Hepatocyte (in vitro differentiated cells): ENCODE measurements at regions not wholly inside any gene's neighbourhood (a gene's known extent, or its start where the extent isn't known, plus 50 kb on each side); places are given as distances from the start of the nearest gene placed in this dataset.

Source experiments
- EZH2 ChIP-seq: fragments of 200-600 bp; sonication (generic); IDR thresholded peaks from 2 replicates; pipeline ENCODE4 v1.6.1; 2016; ENCODE audit warnings: antibody characterized with exemption, mild to moderate bottlenecking, borderline replicate concordance
- EZH2phosphoT487 ChIP-seq: fragments of 200-600 bp; sonication (generic); IDR thresholded peaks from one replicate; pipeline ENCODE4 v1.6.1; 2018; ENCODE audit warnings: antibody characterized with exemption, mild to moderate bottlenecking, low read depth, moderate library complexity; ENCODE audit not compliant: unreplicated experiment, severe bottlenecking
- TF ChIP-seq, protein P1 (sequence below): fragments of 200-600 bp; sonication (generic); IDR thresholded peaks from 2 replicates; pipeline ENCODE4 v1.5.1; 2016; ENCODE audit warnings: antibody characterized with exemption, mild to moderate bottlenecking; ENCODE audit not compliant: poor library complexity

DNA sequence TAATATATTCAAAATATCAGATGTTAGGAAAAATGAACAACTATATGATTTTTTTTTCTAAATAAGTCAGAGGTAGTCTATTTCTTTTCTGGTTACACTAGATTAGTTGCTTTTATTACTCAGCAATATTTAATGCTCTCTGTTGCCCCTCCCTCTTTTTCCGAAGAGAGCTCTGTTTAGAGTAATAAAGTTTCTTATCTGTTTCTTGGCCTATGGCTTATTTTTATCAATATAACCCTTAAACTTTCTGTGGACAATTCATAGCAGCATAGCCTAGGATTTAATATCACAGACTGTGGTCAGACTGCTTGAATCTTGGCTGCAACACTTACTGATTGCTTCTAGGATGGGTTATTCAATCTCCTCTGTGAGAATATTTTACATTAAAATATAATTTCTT is 2315.4 kb upstream of the AGA start:
- TF ChIP-seq, protein P1, sequence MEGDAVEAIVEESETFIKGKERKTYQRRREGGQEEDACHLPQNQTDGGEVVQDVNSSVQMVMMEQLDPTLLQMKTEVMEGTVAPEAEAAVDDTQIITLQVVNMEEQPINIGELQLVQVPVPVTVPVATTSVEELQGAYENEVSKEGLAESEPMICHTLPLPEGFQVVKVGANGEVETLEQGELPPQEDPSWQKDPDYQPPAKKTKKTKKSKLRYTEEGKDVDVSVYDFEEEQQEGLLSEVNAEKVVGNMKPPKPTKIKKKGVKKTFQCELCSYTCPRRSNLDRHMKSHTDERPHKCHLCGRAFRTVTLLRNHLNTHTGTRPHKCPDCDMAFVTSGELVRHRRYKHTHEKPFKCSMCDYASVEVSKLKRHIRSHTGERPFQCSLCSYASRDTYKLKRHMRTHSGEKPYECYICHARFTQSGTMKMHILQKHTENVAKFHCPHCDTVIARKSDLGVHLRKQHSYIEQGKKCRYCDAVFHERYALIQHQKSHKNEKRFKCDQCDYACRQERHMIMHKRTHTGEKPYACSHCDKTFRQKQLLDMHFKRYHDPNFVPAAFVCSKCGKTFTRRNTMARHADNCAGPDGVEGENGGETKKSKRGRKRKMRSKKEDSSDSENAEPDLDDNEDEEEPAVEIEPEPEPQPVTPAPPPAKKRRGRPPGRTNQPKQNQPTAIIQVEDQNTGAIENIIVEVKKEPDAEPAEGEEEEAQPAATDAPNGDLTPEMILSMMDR: no peak
- no peak for TF ChIP-seq EZH2
- TF ChIP-seq EZH2phosphoT487: no peak
